B cell (primary cell): ENCODE measurements at regions not wholly inside any gene's neighbourhood (a gene's known extent, or its start where the extent isn't known, plus 50 kb on each side); places are given as distances from the start of the nearest gene placed in this dataset.

Experiments
- CTCF ChIP-seq: fragments of 200-600 bp; IDR thresholded peaks from one replicate; pipeline ENCODE4 v1.8.0; 2022; ENCODE audit warnings: antibody characterized with exemption, mild to moderate bottlenecking
- EZH2 ChIP-seq: IDR thresholded peaks from 2 replicates; pipeline ENCODE4 v1.6.1; 2012; ENCODE audit warnings: borderline replicate concordance, low read depth, mild to moderate bottlenecking, moderate library complexity, low read length; ENCODE audit not compliant: insufficient read depth, poor library complexity, severe bottlenecking

- TF ChIP-seq CTCF = no peak
- TF ChIP-seq EZH2 = no peak
Observed at GRCh38 chr5:128591598-128592455, 53.8 kb upstream of the FBN2 start.
